Trophoblast cell (in vitro differentiated cells and primary cell): ENCODE measurements at regions not wholly inside any gene's neighbourhood (a gene's known extent, or its start where the extent isn't known, plus 50 kb on each side); places are given as distances from the start of the nearest gene placed in this dataset.

ENCODE experiments used
- DNase-seq, 2 donors: peaks; one replicate each; pipeline ENCODE4 v3.0.0-alpha.2; 2016
- H2AFZ ChIP-seq: 2 replicates; pipeline ENCODE4 v1.6.1; 2013; ENCODE audit warnings: low read length, moderate library complexity, mild to moderate bottlenecking; ENCODE audit not compliant: insufficient read depth, poor library complexity
- H2AK5ac ChIP-seq: 2 replicates; pipeline ENCODE4 v1.6.1; 2013; ENCODE audit warnings: mild to moderate bottlenecking, low read length
- H2BK120ac ChIP-seq: 2 replicates; pipeline ENCODE4 v1.6.1; 2013; ENCODE audit warnings: low read length, mild to moderate bottlenecking, moderate library complexity; ENCODE audit not compliant: insufficient read depth, poor library complexity
- H2BK12ac ChIP-seq: 2 replicates; pipeline ENCODE4 v1.6.1; 2013; ENCODE audit warnings: mild to moderate bottlenecking, low read length, moderate library complexity
- H2BK5ac ChIP-seq: 2 replicates; pipeline ENCODE4 v1.6.1; 2013; ENCODE audit warnings: low read length, low read depth, moderate library complexity, mild to moderate bottlenecking; ENCODE audit not compliant: poor library complexity
- H3K14ac ChIP-seq: 2 replicates; pipeline ENCODE4 v1.6.1; 2013; ENCODE audit warnings: mild to moderate bottlenecking, low read length
- H3K18ac ChIP-seq: 2 replicates; pipeline ENCODE4 v1.6.1; 2013; ENCODE audit warnings: mild to moderate bottlenecking, low read length
- H3K23ac ChIP-seq: 2 replicates; pipeline ENCODE4 v1.6.1; 2013; ENCODE audit warnings: low read length
- H3K27ac ChIP-seq: 2 replicates; pipeline ENCODE4 v1.5.1; 2013; ENCODE audit warnings: low read depth, mild to moderate bottlenecking, inconsistent platforms, low read length, moderate library complexity
- H3K27me3 ChIP-seq: 2 replicates; pipeline ENCODE4 v1.6.1; 2013; ENCODE audit warnings: inconsistent platforms, mild to moderate bottlenecking, low read length, moderate library complexity; ENCODE audit not compliant: insufficient read depth
- H3K36me3 ChIP-seq, 2 experiments: 1 replicate in 1 of 2; 2 replicates in 1 of 2; pipeline ENCODE4 v1.6.1; 2013; ENCODE audit warnings: low read length in 2 of 2, mild to moderate bottlenecking in 2 of 2, moderate library complexity in 1 of 2; ENCODE audit not compliant: insufficient read depth in 2 of 2, control insufficient read depth in 1 of 2
- H3K4ac ChIP-seq: 2 replicates; pipeline ENCODE4 v1.6.1; 2013; ENCODE audit warnings: low read depth, mild to moderate bottlenecking, low read length, moderate library complexity
- H3K4me1 ChIP-seq, 2 experiments: 1 replicate in 1 of 2; 2 replicates in 1 of 2; pipeline ENCODE4 v1.6.1; 2013; ENCODE audit warnings: low read length in 2 of 2, mild to moderate bottlenecking in 2 of 2, moderate library complexity in 1 of 2; ENCODE audit not compliant: insufficient read depth in 2 of 2, control insufficient read depth in 1 of 2
- H3K4me2 ChIP-seq: 2 replicates; pipeline ENCODE4 v1.6.1; 2013; ENCODE audit warnings: inconsistent platforms, mild to moderate bottlenecking, low read length, moderate library complexity
- H3K4me3 ChIP-seq: 2 replicates; pipeline ENCODE4 v1.5.1; 2013; ENCODE audit warnings: mild to moderate bottlenecking, low read depth, low read length, inconsistent platforms
- H3K79me1 ChIP-seq: one replicate; pipeline ENCODE4 v1.6.1; 2013; ENCODE audit warnings: low read length
- H3K79me2 ChIP-seq: 2 replicates; pipeline ENCODE4 v1.6.1; 2013; ENCODE audit warnings: low read length, mild to moderate bottlenecking; ENCODE audit not compliant: control insufficient read depth, insufficient read depth, poor library complexity
- H3K9ac ChIP-seq: 2 replicates; pipeline ENCODE4 v1.6.1; 2013; ENCODE audit warnings: mild to moderate bottlenecking, low read length
- H3K9me3 ChIP-seq: 2 replicates; pipeline ENCODE4 v1.6.1; 2013; ENCODE audit warnings: low read depth, mild to moderate bottlenecking, control low read depth, inconsistent platforms, low read length; ENCODE audit not compliant: insufficient read depth
- H4K12ac ChIP-seq: 2 replicates; pipeline ENCODE4 v1.6.1; 2013; ENCODE audit warnings: low read depth, mild to moderate bottlenecking, low read length, moderate library complexity
- H4K8ac ChIP-seq: 2 replicates; pipeline ENCODE4 v1.6.1; 2013; ENCODE audit warnings: low read depth, mild to moderate bottlenecking, low read length, moderate library complexity
- H4K91ac ChIP-seq: one replicate; pipeline ENCODE4 v1.6.1; 2013; ENCODE audit warnings: low read depth, mild to moderate bottlenecking, low read length, moderate library complexity
- WGBS: extraction: QIAGEN DNeasy Blood & Tissue Kit; methylation state at CpG from one replicate; pipeline ENCODE4 v1.1.7; 2013; ENCODE audit warnings: missing lambda C conversion rate; ENCODE audit not compliant: insufficient read length, insufficient coverage; ENCODE audit errors: extremely low coverage; 5-methylcytosine and 5-hydroxymethylcytosine counted together

- Histone ChIP-seq H3K4ac (no peak overlapping the region), H2BK120ac (no peak overlapping the region), H3K14ac (no peak overlapping the region), H3K9me3 (peaks cover 4% of the 10 kb centered on the region), H2AFZ (no peak overlapping the region), H3K9ac (no peak overlapping the region), H3K36me3 (no peaks in the 10 kb centered on the region), H3K23ac (no peak overlapping the region), H3K27me3 (no peaks in the 10 kb centered on the region), H3K4me3 (no peak overlapping the region), H2AK5ac (no peak overlapping the region), H3K4me1 (peaks cover 0 to 12% of the 10 kb centered on the region in 2 experiments), H3K79me2 (no peaks in the 10 kb centered on the region), H4K12ac (no peak overlapping the region), H3K4me2 (peak overlapping the region; percentile 25), H2BK5ac (no peak overlapping the region), H4K8ac (no peak overlapping the region), H2BK12ac (no peak overlapping the region), H3K27ac (no peak overlapping the region), H4K91ac (no peak overlapping the region), H3K18ac (no peak overlapping the region), H3K79me1 (no peaks in the 10 kb centered on the region)
- WGBS = no CpG with 5 or more reads among the region's 14 CpGs
- DNase-seq = no peak
Measured at GRCh38 chr1:29688471-29689365, 452.4 kb downstream of the PTPRU start.

DNA sequence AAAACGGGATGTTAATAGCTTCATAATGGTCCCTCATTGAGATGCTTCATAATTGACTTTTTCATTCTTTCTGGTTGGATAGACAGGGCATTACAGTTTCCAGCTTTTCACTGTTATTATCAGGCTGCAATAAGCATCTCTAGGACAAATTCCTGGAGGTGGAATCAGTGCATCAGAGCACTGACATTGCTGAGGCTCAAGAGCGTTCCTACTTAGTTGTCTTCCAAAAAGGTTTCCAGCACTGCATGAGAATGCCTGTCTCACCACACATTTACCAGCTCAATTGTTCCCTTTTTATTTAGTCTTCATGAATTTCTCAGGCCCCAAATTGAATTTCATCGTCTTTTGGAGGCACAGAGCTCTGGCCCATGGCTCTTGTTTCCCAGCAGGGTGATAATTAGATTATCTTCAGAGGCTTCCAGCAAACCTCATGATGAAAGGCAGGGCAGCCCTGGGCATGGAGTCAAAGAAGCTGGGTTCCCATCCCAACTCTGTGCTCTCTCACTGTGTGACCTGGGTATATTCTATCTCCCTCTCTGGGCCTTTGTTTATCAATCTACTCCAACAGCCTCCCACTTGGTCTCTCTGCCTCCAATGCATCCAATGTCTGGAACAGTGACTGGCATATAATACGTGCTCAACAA, 451.4 kb downstream of the PTPRU start:
- DNase-seq = no peak
- WGBS = no CpG with 5 or more reads among the region's 4 CpGs
- Histone ChIP-seq H3K23ac (no peak overlapping the region), H3K79me2 (no peaks in the 10 kb centered on the region), H3K4ac (no peak overlapping the region), H2BK12ac (no peak overlapping the region), H4K91ac (no peak overlapping the region), H2BK120ac (no peak overlapping the region), H3K4me2 (no peak overlapping the region), H3K4me3 (no peak overlapping the region), H2BK5ac (no peak overlapping the region), H2AFZ (no peak overlapping the region), H3K18ac (no peak overlapping the region), H3K9me3 (peaks cover 4% of the 10 kb centered on the region), H4K8ac (no peak overlapping the region), H3K14ac (no peak overlapping the region), H3K27ac (no peak overlapping the region), H3K4me1 (peaks cover 0 to 12% of the 10 kb centered on the region in 2 experiments), H2AK5ac (no peak overlapping the region), H3K36me3 (no peaks in the 10 kb centered on the region), H3K27me3 (no peaks in the 10 kb centered on the region), H4K12ac (no peak overlapping the region), H3K79me1 (no peaks in the 10 kb centered on the region), H3K9ac (no peak overlapping the region)

- Histone ChIP-seq H3K4me2 (no peak overlapping the region), H3K4me3 (no peak overlapping the region), H3K27me3 (no peaks in the 10 kb centered on the region), H3K14ac (no peak overlapping the region), H3K23ac (no peak overlapping the region), H3K27ac (no peak overlapping the region), H4K91ac (no peak overlapping the region), H2AFZ (no peak overlapping the region), H3K9me3 (peaks cover 6% of the 10 kb centered on the region), H3K36me3 (no peaks in the 10 kb centered on the region), H3K79me2 (no peaks in the 10 kb centered on the region), H2BK5ac (no peak overlapping the region), H2AK5ac (no peak overlapping the region), H3K79me1 (no peaks in the 10 kb centered on the region), H4K12ac (no peak overlapping the region), H2BK120ac (no peak overlapping the region), H3K4ac (no peak overlapping the region), H3K9ac (no peak overlapping the region), H3K4me1 (peaks cover 0 to 12% of the 10 kb centered on the region in 2 experiments), H3K18ac (no peak overlapping the region), H2BK12ac (no peak overlapping the region), H4K8ac (no peak overlapping the region)
- no peak for DNase-seq
- WGBS = no CpG with 5 or more reads among the region's 3 CpGs
Measured at GRCh38 chr1:29687166-29687565, 450.8 kb downstream of the PTPRU start.

- H4K8ac ChIP-seq = no peak overlapping the region
- no peaks in the 10 kb centered on the region for H3K79me2 ChIP-seq
- no peak overlapping the region for H3K18ac ChIP-seq
- H3K4me3 ChIP-seq = no peak overlapping the region
- no peak for DNase-seq
- peaks cover 6% of the 10 kb centered on the region for H3K9me3 ChIP-seq
- no peak overlapping the region for H3K14ac ChIP-seq
- no peak overlapping the region for H2BK12ac ChIP-seq
- H2BK5ac ChIP-seq = no peak overlapping the region
- no peaks in the 10 kb centered on the region for H3K27me3 ChIP-seq
- H3K4me2 ChIP-seq = no peak overlapping the region
- no peak overlapping the region for H3K9ac ChIP-seq
- H3K4me1 ChIP-seq = peaks cover 0 to 12% of the 10 kb centered on the region in 2 experiments
- no peaks in the 10 kb centered on the region for H3K79me1 ChIP-seq
- no peak overlapping the region for H3K4ac ChIP-seq
- H2AK5ac ChIP-seq = no peak overlapping the region
- no peak overlapping the region for H4K12ac ChIP-seq
- no peak overlapping the region for H3K27ac ChIP-seq
- H2BK120ac ChIP-seq = no peak overlapping the region
- H3K36me3 ChIP-seq = no peaks in the 10 kb centered on the region
- no CpG with 5 or more reads among the region's 22 CpGs for whole genome bisulfite sequencing
- no peak overlapping the region for H3K23ac ChIP-seq
- H4K91ac ChIP-seq = no peak overlapping the region
- H2AFZ ChIP-seq = no peak overlapping the region
Measured at GRCh38 chr1:29686012-29686930, 449.9 kb downstream of the PTPRU start.
